ENCODE measurements at regions not wholly inside any gene's neighbourhood (a gene's known extent, or its start where the extent isn't known, plus 50 kb on each side); places are given as distances from the start of the nearest gene placed in this dataset.

- no peaks in the 10 kb centered on the region for H3K36me3 ChIP-seq (ENCODE audit: insufficient read depth, low read length)
- BruUV-seq (replicated peaks), result no TSS peak
- POLR2A ChIA-PET, result no interaction called here
- H3K4me1 ChIP-seq (ENCODE audit: insufficient read depth, low read length, poor library complexity, severe bottlenecking), result no peaks in the 10 kb centered on the region
- TF ChIP-seq EZH2phosphoT487 (IDR thresholded peaks at IDR 0.05; ENCODE audit: borderline replicate concordance, low read depth, low read length), result no peak
- TF ChIP-seq CTCF (conservative IDR thresholded peaks at IDR 0.05; ENCODE audit: low read length), result no peak
- H3K4me3 ChIP-seq (ENCODE audit: low read depth, low read length, poor library complexity, severe bottlenecking), result no peak overlapping the region
- no peak overlapping the region for H3K27ac ChIP-seq (ENCODE audit: low read depth, low read length, poor library complexity, severe bottlenecking)
- CTCF ChIA-PET (ENCODE audit: unreplicated experiment), result no interaction called here
- no peaks in the 10 kb centered on the region for H3K9me2 ChIP-seq (ENCODE audit: insufficient read depth, low read length)
- no peaks in the 10 kb centered on the region for H4K20me1 ChIP-seq (ENCODE audit: insufficient read depth, low read length)
- intact Hi-C loops (cut with micrococcal nuclease; ENCODE audit: unreplicated experiment), result no loop called here
- H2AFZ ChIP-seq (ENCODE audit: low read length), result no peak overlapping the region
- H3K79me2 ChIP-seq (ENCODE audit: insufficient read depth, low read depth, low read length), result no peaks in the 10 kb centered on the region
- no peak overlapping the region for H3K4me2 ChIP-seq (ENCODE audit: low read length)
- no peaks in the 10 kb centered on the region for H3K9me3 ChIP-seq (ENCODE audit: low read length)
- DNase-seq (ENCODE audit: low spot score), result no peak
Measured at GRCh38 chr2:238653431-238654109, 194.3 kb upstream of the TWIST2 start.

- POLR2A ChIA-PET, result no interaction called here
- H3K4me2 ChIP-seq (ENCODE audit: low read length), result no peak overlapping the region
- H3K9me3 ChIP-seq (ENCODE audit: low read length), result no peaks in the 10 kb centered on the region
- no peaks in the 10 kb centered on the region for H4K20me1 ChIP-seq (ENCODE audit: insufficient read depth, low read length)
- no peak for TF ChIP-seq CTCF (conservative IDR thresholded peaks at IDR 0.05; ENCODE audit: low read length)
- TF ChIP-seq EZH2phosphoT487 (IDR thresholded peaks at IDR 0.05; ENCODE audit: borderline replicate concordance, low read depth, low read length), result no peak
- H3K4me1 ChIP-seq (ENCODE audit: insufficient read depth, low read length, poor library complexity, severe bottlenecking), result no peaks in the 10 kb centered on the region
- H2AFZ ChIP-seq (ENCODE audit: low read length), result no peak overlapping the region
- CTCF ChIA-PET (ENCODE audit: unreplicated experiment), result no interaction called here
- no peaks in the 10 kb centered on the region for H3K79me2 ChIP-seq (ENCODE audit: insufficient read depth, low read depth, low read length)
- DNase-seq (ENCODE audit: low spot score), result no peak
- H3K36me3 ChIP-seq (ENCODE audit: insufficient read depth, low read length), result no peaks in the 10 kb centered on the region
- H3K4me3 ChIP-seq (ENCODE audit: low read depth, low read length, poor library complexity, severe bottlenecking), result no peak overlapping the region
- no TSS peak for BruUV-seq (replicated peaks)
- H3K27ac ChIP-seq (ENCODE audit: low read depth, low read length, poor library complexity, severe bottlenecking), result no peak overlapping the region
- H3K9me2 ChIP-seq (ENCODE audit: insufficient read depth, low read length), result no peaks in the 10 kb centered on the region
- intact Hi-C loops (cut with micrococcal nuclease; ENCODE audit: unreplicated experiment), result no loop called here
Measured at GRCh38 chr2:238654479-238655197, 193.2 kb upstream of the TWIST2 start.

- no TSS peak for BruUV-seq (replicated peaks)
- no peak overlapping the region for H3K4me3 ChIP-seq (ENCODE audit: low read depth, low read length, poor library complexity, severe bottlenecking)
- POLR2A ChIA-PET, result no interaction called here
- H3K79me2 ChIP-seq (ENCODE audit: insufficient read depth, low read depth, low read length), result no peaks in the 10 kb centered on the region
- no peaks in the 10 kb centered on the region for H3K9me2 ChIP-seq (ENCODE audit: insufficient read depth, low read length)
- no peak overlapping the region for H3K27ac ChIP-seq (ENCODE audit: low read depth, low read length, poor library complexity, severe bottlenecking)
- intact Hi-C loops (cut with micrococcal nuclease; ENCODE audit: unreplicated experiment), result no loop called here
- H3K4me2 ChIP-seq (ENCODE audit: low read length), result no peak overlapping the region
- no peak for DNase-seq (ENCODE audit: low spot score)
- H3K9me3 ChIP-seq (ENCODE audit: low read length), result no peaks in the 10 kb centered on the region
- no peaks in the 10 kb centered on the region for H3K36me3 ChIP-seq (ENCODE audit: insufficient read depth, low read length)
- H4K20me1 ChIP-seq (ENCODE audit: insufficient read depth, low read length), result no peaks in the 10 kb centered on the region
- no peaks in the 10 kb centered on the region for H3K4me1 ChIP-seq (ENCODE audit: insufficient read depth, low read length, poor library complexity, severe bottlenecking)
- CTCF ChIA-PET (ENCODE audit: unreplicated experiment), result no interaction called here
- TF ChIP-seq CTCF (conservative IDR thresholded peaks at IDR 0.05; ENCODE audit: low read length) (no peak), EZH2phosphoT487 (IDR thresholded peaks at IDR 0.05; ENCODE audit: borderline replicate concordance, low read depth, low read length) (no peak)
- H2AFZ ChIP-seq (ENCODE audit: low read length), result no peak overlapping the region
Measured at GRCh38 chr2:238655198-238655860, 192.6 kb upstream of the TWIST2 start.

Measured in OCI-LY7 (cell line).